H9 (cell line): ENCODE measurements at regions not wholly inside any gene's neighbourhood (a gene's known extent, or its start where the extent isn't known, plus 50 kb on each side); places are given as distances from the start of the nearest gene placed in this dataset.

ENCODE experiments used
- DNase-seq: peaks from one replicate; pipeline ENCODE4 v3.0.0-alpha.2; 2017
- H2AFZ ChIP-seq: one replicate; pipeline ENCODE4 v1.6.1; 2013; ENCODE audit warnings: mild to moderate bottlenecking, low read length, control low read depth, moderate library complexity
- H2AK5ac ChIP-seq: 2 replicates; pipeline ENCODE4 v1.6.1; 2013; ENCODE audit warnings: low read length, control low read depth, mixed read lengths; ENCODE audit not compliant: insufficient read length
- H2BK120ac ChIP-seq: one replicate; pipeline ENCODE4 v1.6.1; 2013; ENCODE audit warnings: low read depth, mild to moderate bottlenecking, low read length, control low read depth, inconsistent platforms; ENCODE audit not compliant: poor library complexity, severe bottlenecking
- H2BK12ac ChIP-seq: 2 replicates; pipeline ENCODE4 v1.6.1; 2013; ENCODE audit warnings: low read length, control low read depth, mixed read lengths, low read depth; ENCODE audit not compliant: insufficient read length
- H2BK15ac ChIP-seq: 2 replicates; pipeline ENCODE4 v1.6.1; 2013; ENCODE audit warnings: low read depth, low read length, control low read depth
- H2BK20ac ChIP-seq: one replicate; pipeline ENCODE4 v1.6.1; 2013; ENCODE audit warnings: low read depth, mild to moderate bottlenecking, low read length, control low read depth, inconsistent platforms; ENCODE audit not compliant: poor library complexity, severe bottlenecking
- H2BK5ac ChIP-seq: 2 replicates; pipeline ENCODE4 v1.6.1; 2013; ENCODE audit warnings: low read length, control low read depth, mixed read lengths; ENCODE audit not compliant: insufficient read length
- H3K14ac ChIP-seq: 2 replicates; pipeline ENCODE4 v1.6.1; 2013; ENCODE audit warnings: low read length, control low read depth; ENCODE audit not compliant: insufficient read depth
- H3K18ac ChIP-seq: 2 replicates; pipeline ENCODE4 v1.6.1; 2013; ENCODE audit warnings: low read depth, mild to moderate bottlenecking, mixed read lengths, low read length, control low read depth; ENCODE audit not compliant: insufficient read length
- H3K23ac ChIP-seq: 2 replicates; pipeline ENCODE4 v1.6.1; 2013; ENCODE audit warnings: low read length, control low read depth, mixed read lengths, low read depth; ENCODE audit not compliant: insufficient read length
- H3K23me2 ChIP-seq: 2 replicates; pipeline ENCODE4 v1.6.1; 2013; ENCODE audit warnings: low read depth, mild to moderate bottlenecking, mixed read lengths, low read length, control low read depth; ENCODE audit not compliant: insufficient read length, poor library complexity, severe bottlenecking
- H3K27ac ChIP-seq: 2 replicates; pipeline ENCODE4 v1.5.1; 2013; ENCODE audit warnings: low read length, control low read depth, mixed read lengths, low read depth; ENCODE audit not compliant: insufficient read length
- H3K27me3 ChIP-seq: 2 replicates; pipeline ENCODE4 v1.6.1; 2013; ENCODE audit warnings: low read length, control low read depth, inconsistent platforms; ENCODE audit not compliant: insufficient read depth
- H3K4ac ChIP-seq: 2 replicates; pipeline ENCODE4 v1.6.1; 2013; ENCODE audit warnings: low read depth, mild to moderate bottlenecking, control low read depth, inconsistent platforms, low read length, moderate library complexity
- H3K4me1 ChIP-seq: 2 replicates; pipeline ENCODE4 v1.6.1; 2013; ENCODE audit warnings: low read length, control low read depth, inconsistent platforms; ENCODE audit not compliant: insufficient read depth
- H3K4me2 ChIP-seq: 2 replicates; pipeline ENCODE4 v1.6.1; 2013; ENCODE audit warnings: low read length, control low read depth, mixed read lengths; ENCODE audit not compliant: insufficient read length, insufficient read depth
- H3K56ac ChIP-seq: 2 replicates; pipeline ENCODE4 v1.6.1; 2013; ENCODE audit warnings: low read depth, mild to moderate bottlenecking, mixed read lengths, low read length, control low read depth; ENCODE audit not compliant: insufficient read length
- H3K79me1 ChIP-seq: 2 replicates; pipeline ENCODE4 v1.6.1; 2013; ENCODE audit warnings: low read depth, mild to moderate bottlenecking, moderate library complexity, low read length, control low read depth, inconsistent platforms; ENCODE audit not compliant: insufficient read depth, poor library complexity, severe bottlenecking
- H3K79me2 ChIP-seq: 2 replicates; pipeline ENCODE4 v1.6.1; 2013; ENCODE audit warnings: low read length, control low read depth, inconsistent platforms; ENCODE audit not compliant: insufficient read depth
- H3K9ac ChIP-seq: 2 replicates; pipeline ENCODE4 v1.6.1; 2013; ENCODE audit warnings: low read length, control low read depth, mixed read lengths; ENCODE audit not compliant: insufficient read length; ENCODE audit errors: extremely low read depth
- H3K9me3 ChIP-seq: one replicate; pipeline ENCODE4 v1.6.1; 2013; ENCODE audit warnings: low read depth, low read length, inconsistent platforms; ENCODE audit not compliant: control insufficient read depth
- H3T11ph ChIP-seq: one replicate; pipeline ENCODE4 v1.6.1; 2013; ENCODE audit warnings: mild to moderate bottlenecking, low read length, control low read depth, inconsistent platforms
- H4K20me1 ChIP-seq: one replicate; pipeline ENCODE4 v1.6.1; 2013; ENCODE audit not compliant: control insufficient read depth, insufficient read length, insufficient read depth
- H4K5ac ChIP-seq: 2 replicates; pipeline ENCODE4 v1.6.1; 2013; ENCODE audit warnings: low read depth, mild to moderate bottlenecking, mixed read lengths, low read length, control low read depth; ENCODE audit not compliant: insufficient read length
- H4K8ac ChIP-seq: replicated peaks from 2 replicates; pipeline ENCODE4 v1.6.1; 2013; ENCODE audit warnings: low read length, control low read depth, mixed read lengths, low read depth; ENCODE audit not compliant: insufficient read length
- H4K91ac ChIP-seq: 2 replicates; pipeline ENCODE4 v1.6.1; 2013; ENCODE audit warnings: low read depth, mild to moderate bottlenecking, moderate library complexity, mixed read lengths, low read length, control low read depth; ENCODE audit not compliant: insufficient read length
- H3K27ac Mint-ChIP-seq, 3 experiments: 2 replicates in 2 of 3; 3 replicates in 1 of 3; pipeline ENCODE4 v1.8.0; 2020 to 2021; ENCODE audit warnings: mixed read lengths in 3 of 3, mild to moderate bottlenecking in 1 of 3, moderate library complexity in 1 of 3
- H3K27me3 Mint-ChIP-seq: 2 replicates; pipeline ENCODE4 v1.8.0; 2021; ENCODE audit warnings: low read depth, mild to moderate bottlenecking, moderate library complexity, mixed read lengths
- H3K36me3 Mint-ChIP-seq, 3 experiments: 2 replicates in 2 of 3; 3 replicates in 1 of 3; pipeline ENCODE4 v1.8.0; 2020 to 2021; ENCODE audit warnings: low read depth in 3 of 3, mixed read lengths in 3 of 3; ENCODE audit not compliant: insufficient read depth in 1 of 3
- H3K4me1 Mint-ChIP-seq, 2 experiments: 2 replicates each; pipeline ENCODE4 v1.8.0; 2020; ENCODE audit warnings: mixed read lengths in 2 of 2
- H3K4me3 Mint-ChIP-seq, 2 experiments: 2 replicates in 1 of 2; 3 replicates in 1 of 2; pipeline ENCODE4 v1.8.0; 2020 to 2021; ENCODE audit warnings: mild to moderate bottlenecking in 2 of 2, mixed read lengths in 2 of 2, moderate library complexity in 1 of 2
- H3K9me3 Mint-ChIP-seq, 2 experiments: 2 replicates in 1 of 2; 3 replicates in 1 of 2; pipeline ENCODE4 v1.8.0; 2020; ENCODE audit warnings: mild to moderate bottlenecking in 2 of 2, mixed read lengths in 2 of 2, moderate library complexity in 1 of 2
- WGBS: extraction: QIAGEN DNeasy Blood & Tissue Kit; methylation state at CpG from one replicate; pipeline ENCODE4 v1.1.7; 2013; ENCODE audit warnings: missing lambda C conversion rate, low lambda C conversion rate, mixed read lengths; ENCODE audit not compliant: insufficient read length; ENCODE audit errors: extremely low coverage; 5-methylcytosine and 5-hydroxymethylcytosine counted together
- TF ChIP-seq, protein P1 (sequence below): fragments of 200-600 bp; sonication (generic); conservative IDR thresholded peaks from 3 replicates; pipeline ENCODE4 v1.8.0; 2021; ENCODE audit warnings: antibody characterized with exemption, mild to moderate bottlenecking

DNA sequence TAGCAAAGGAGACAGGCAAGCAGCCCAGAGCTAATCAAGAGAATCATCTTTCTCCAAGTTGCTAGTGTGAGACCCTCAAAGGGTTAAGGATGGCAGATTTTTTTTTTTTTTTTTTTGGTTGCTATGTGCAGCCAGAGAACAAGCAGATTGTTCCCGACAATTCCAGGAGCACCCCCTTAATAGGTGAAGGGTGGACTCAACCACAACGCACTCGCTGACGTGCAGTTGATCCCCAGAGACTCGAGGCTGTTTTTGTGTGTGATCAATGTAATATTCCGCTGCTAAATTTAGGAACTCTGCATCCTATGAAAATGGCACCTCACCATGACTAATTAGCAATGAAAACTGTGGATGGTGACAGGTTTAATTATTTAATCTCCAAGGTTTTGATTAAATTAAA, 789.0 kb downstream of the KCNA4 start:
- H4K8ac ChIP-seq: no peak overlapping the region
- no peaks in the 10 kb centered on the region for H3K36me3 Mint-ChIP-seq
- no peak overlapping the region for H3K23ac ChIP-seq
- no peak overlapping the region for H2BK15ac ChIP-seq
- H3K23me2 ChIP-seq: no peaks in the 10 kb centered on the region
- no peak overlapping the region for H2AK5ac ChIP-seq
- no peak overlapping the region for H3K9ac ChIP-seq
- H3K56ac ChIP-seq: no peak overlapping the region
- no peaks in the 10 kb centered on the region for H4K20me1 ChIP-seq
- no peak overlapping the region for H3K14ac ChIP-seq
- H3K18ac ChIP-seq: no peak overlapping the region
- no peak overlapping the region for H3K4me3 Mint-ChIP-seq
- no peaks in the 10 kb centered on the region for H3K9me3 ChIP-seq
- TF ChIP-seq, protein P1, sequence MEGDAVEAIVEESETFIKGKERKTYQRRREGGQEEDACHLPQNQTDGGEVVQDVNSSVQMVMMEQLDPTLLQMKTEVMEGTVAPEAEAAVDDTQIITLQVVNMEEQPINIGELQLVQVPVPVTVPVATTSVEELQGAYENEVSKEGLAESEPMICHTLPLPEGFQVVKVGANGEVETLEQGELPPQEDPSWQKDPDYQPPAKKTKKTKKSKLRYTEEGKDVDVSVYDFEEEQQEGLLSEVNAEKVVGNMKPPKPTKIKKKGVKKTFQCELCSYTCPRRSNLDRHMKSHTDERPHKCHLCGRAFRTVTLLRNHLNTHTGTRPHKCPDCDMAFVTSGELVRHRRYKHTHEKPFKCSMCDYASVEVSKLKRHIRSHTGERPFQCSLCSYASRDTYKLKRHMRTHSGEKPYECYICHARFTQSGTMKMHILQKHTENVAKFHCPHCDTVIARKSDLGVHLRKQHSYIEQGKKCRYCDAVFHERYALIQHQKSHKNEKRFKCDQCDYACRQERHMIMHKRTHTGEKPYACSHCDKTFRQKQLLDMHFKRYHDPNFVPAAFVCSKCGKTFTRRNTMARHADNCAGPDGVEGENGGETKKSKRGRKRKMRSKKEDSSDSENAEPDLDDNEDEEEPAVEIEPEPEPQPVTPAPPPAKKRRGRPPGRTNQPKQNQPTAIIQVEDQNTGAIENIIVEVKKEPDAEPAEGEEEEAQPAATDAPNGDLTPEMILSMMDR: no peak
- no peak overlapping the region for H3T11ph ChIP-seq
- no peak overlapping the region for H4K91ac ChIP-seq
- no peak overlapping the region for H3K4me2 ChIP-seq
- H4K5ac ChIP-seq: no peak overlapping the region
- no peak overlapping the region for H2BK20ac ChIP-seq
- no peak overlapping the region for H2BK12ac ChIP-seq
- no peak overlapping the region for H2AFZ ChIP-seq
- H3K27me3 Mint-ChIP-seq: no peaks in the 10 kb centered on the region
- no peaks in the 10 kb centered on the region for H3K4me1 ChIP-seq
- H3K79me2 ChIP-seq: no peaks in the 10 kb centered on the region
- H3K27ac ChIP-seq: no peak overlapping the region
- no peak overlapping the region for H3K4ac ChIP-seq
- no peak overlapping the region for H3K27ac Mint-ChIP-seq
- H3K27me3 ChIP-seq: no peaks in the 10 kb centered on the region
- DNase-seq: no peak
- H3K79me1 ChIP-seq: no peaks in the 10 kb centered on the region
- WGBS: no CpG with 5 or more reads among the region's 6 CpGs
- H3K9me3 Mint-ChIP-seq: no peaks in the 10 kb centered on the region; a peak in 1 of 5 replicates
- H2BK120ac ChIP-seq: no peak overlapping the region
- H2BK5ac ChIP-seq: no peak overlapping the region
- peaks cover 7 to 8% of the 10 kb centered on the region in 2 experiments for H3K4me1 Mint-ChIP-seq
